OCI-LY3 (cell line): ENCODE measurements at regions not wholly inside any gene's neighbourhood (a gene's known extent, or its start where the extent isn't known, plus 50 kb on each side); places are given as distances from the start of the nearest gene placed in this dataset.

Experiments used
- CTCF ChIP-seq: fragments of 200-600, 300-600 bp; sonication (generic); IDR thresholded peaks from 2 replicates; pipeline ENCODE4 v1.5.1; 2014; ENCODE audit warnings: antibody characterized with exemption, low read length, low read depth
- EZH2phosphoT487 ChIP-seq: fragments of 200-600 bp; shearing (Covaris generic); IDR thresholded peaks from 2 replicates; pipeline ENCODE4 v1.6.1; 2018; ENCODE audit warnings: antibody characterized with exemption, mixed run types, low read depth

GRCh38 chr10:1852841-1853240 is 115.5 kb upstream of the ADARB2 start:
- no peak for TF ChIP-seq CTCF
- TF ChIP-seq EZH2phosphoT487: no peak
